Embryonic facial prominence (tissue), 1 donor: ENCODE measurements at regions not wholly inside any gene's neighbourhood (a gene's known extent, or its start where the extent isn't known, plus 50 kb on each side); places are given as distances from the start of the nearest gene placed in this dataset.
"Not testable (repeated sequence)": the region's sequence is repeated elsewhere in the genome, so short reads cannot be mapped to it uniquely, and the experiment has no call there.

Experiments used
- DNase-seq: peaks from one replicate; pipeline ENCODE4 v3.0.0-alpha.2; 2016; ENCODE audit errors: extremely low spot score

- DNase-seq = not testable (repeated sequence)
These were observed 299.4 kb upstream of the RORB start for GRCh38 chr9:74197771-74198170.

DNA sequence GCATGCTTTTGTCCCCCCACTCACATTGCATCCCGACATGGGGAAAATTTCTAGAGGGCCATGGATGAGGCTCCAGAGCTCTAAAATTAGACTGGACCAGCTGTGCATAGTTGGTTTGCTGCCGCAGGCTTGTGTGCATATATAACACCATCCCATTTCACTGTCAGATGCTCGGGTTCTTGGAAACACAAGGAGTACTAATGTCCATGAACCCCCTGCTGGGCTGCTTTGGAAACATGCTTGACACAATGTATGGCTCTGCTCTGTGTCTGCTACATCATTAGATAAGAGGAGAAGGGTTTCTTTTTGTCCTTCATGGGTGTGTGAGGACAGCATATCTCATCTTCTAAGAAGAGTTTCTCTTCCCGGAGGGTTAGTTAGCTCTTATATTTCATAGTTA lies 292.1 kb upstream of the RORB start:
- no peak for DNase-seq

DNA sequence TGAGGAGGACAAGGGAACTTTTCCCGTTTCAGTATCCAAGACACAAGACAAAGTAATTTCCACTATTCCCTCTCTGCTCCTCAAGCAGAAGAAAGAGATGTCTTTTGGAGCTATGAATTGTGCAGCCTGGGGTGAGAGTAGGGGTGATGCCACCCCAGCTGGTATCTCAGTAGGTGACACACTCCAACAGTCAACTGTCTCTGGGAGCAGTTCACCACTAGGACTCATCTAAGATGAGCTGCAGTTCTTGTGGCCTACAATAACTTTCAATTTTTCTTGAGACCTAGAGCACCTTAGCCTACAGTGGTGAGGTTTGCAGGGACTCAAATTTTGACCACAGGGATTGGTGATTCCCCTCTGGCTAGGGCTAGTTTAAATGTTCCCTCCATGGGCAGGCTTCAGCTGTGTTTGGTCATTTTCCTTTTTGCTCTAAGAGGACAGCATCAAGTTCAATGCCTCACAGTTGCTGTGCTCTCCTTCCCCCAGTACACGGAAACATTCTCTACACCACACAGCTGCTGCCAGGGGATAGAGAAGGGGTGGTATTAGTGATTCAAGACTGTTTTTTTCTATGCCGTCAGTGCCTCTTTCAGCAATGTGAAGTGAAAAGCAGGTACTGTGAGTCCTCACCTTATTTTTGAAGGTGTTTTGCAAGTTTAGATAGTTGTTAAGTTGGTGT lies 278.6 kb upstream of the RORB start:
- DNase-seq = no peak

DNA sequence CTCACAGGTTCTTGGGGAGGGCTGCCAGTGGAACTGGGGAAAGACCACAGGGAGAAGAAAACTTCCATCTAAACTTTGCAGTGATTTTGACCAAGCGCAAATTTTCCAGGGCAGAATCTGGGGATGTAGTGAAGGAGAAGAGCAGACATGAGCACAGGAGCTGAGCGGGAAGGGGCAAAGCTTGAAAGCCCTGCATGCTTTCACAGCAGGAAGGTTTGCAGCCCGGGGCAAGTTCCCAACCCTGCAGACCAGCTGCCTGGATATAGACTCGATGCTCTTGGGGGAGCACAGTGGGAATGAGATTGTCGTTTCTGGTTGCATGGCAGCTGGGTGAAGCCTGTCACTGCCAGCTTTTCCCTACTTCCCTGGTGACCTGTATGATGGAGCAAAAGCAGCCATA lies 276.8 kb upstream of the RORB start:
- DNase-seq = no peak

DNA sequence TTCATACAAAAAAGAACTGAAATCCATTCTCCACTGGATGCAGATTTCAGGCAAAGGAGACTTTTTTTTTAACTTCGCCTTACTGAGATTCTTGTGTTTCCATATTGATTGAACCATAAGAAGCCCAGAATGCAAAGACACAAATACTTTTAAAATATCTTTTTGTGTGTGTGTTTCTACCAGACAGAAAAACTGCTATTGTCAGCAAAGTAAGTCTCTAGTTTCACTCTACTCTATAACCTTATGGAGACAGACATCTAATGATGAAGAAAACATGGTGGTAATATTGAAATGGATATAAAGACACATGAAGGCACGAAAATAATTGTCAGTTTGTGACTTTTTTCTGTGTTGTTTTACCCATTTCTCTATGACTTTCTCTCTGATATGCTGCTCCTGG lies 260.3 kb upstream of the RORB start:
- DNase-seq = no peak

DNA sequence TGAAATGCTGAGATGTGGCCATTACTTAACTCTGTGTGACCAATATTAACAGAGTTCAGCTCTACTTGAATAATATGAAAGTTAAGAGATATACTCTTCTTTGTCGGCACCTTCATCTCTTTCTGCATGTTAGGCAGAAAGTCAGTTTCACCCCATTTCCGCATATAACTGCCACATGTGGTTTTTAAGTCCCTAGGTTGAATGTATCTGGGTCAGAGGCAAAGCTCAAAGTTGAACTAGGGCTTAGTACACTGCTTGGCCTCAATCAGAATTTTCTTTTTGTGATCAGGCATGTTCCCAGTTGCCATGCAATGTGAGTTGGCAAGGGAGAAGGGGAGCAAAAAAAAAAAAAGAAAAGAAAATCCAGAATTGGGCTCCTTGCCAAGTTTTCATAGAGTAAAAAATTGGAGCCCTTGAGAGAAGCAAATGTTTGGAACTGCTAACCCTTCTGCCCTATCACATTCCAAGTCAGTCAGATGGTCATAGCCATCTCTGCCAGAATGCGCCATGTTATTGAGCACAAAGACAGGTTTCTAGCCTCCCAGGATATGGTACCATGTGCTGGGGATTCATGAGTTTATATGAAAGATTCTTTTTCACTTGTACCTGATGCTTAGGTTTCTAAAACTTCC lies 251.2 kb upstream of the RORB start:
- DNase-seq = no peak

GRCh38 chr9:74255489-74255984 lies 241.6 kb upstream of the RORB start:
- DNase-seq = no peak

DNA sequence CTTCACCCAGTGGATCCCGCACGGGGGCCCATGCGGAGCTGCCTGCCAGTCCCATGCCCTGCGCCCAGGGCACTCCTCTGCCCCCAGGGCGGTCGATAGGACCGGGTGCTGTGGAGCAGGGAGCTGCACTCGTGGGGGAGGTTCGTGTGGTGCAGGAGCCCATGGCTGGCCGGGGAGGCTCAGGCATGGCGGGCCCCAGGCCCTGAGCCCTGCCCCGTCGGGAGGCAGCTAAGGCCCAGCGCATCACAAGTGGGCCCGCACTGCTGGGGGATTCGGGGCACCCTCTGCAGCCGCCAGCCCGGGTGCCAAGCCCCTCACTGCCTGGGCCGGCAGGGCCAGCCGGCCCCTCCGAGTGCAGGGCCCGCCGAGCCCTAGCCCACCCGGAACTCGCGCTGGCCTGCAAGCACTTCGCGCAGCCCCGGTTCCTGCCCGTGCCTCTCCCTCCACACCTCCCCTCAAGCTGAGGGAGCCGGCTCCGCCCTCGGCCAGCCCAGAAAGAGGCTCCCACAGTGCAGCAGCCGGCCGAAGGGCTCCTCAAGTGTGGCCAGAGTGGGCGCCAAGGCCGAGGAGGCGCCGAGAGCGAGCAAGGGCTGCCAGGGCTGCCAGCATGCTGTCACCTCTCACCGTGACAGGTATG lies 221.1 kb upstream of the RORB start:
- DNase-seq = no peak

- DNase-seq = no peak
These were observed 219.6 kb upstream of the RORB start for GRCh38 chr9:74277532-74277931.

DNA sequence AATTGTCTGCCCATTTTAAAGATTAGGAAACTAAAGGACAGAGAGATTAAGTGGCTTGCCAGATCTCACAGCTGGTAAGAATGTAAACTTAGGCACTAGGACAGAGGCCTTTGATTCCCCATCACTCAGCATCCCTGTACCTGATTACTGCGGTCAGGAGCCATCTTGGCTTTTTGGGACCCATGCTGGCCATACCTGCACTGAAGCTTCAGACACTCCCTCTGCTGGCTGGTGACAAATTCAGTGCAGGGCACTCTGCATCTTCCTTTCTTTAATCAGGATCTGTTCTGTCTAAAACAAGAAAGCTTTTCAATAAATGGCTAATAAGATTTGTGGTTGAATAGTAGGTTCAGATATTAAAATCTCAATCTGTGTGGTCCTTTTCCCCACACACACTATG lies 215.5 kb upstream of the RORB start:
- no peak for DNase-seq

GRCh38 chr9:74282526-74283253 lies 214.4 kb upstream of the RORB start:
- no peak for DNase-seq

- no peak for DNase-seq
These were observed 212.3 kb upstream of the RORB start for GRCh38 chr9:74284581-74285450.

DNA sequence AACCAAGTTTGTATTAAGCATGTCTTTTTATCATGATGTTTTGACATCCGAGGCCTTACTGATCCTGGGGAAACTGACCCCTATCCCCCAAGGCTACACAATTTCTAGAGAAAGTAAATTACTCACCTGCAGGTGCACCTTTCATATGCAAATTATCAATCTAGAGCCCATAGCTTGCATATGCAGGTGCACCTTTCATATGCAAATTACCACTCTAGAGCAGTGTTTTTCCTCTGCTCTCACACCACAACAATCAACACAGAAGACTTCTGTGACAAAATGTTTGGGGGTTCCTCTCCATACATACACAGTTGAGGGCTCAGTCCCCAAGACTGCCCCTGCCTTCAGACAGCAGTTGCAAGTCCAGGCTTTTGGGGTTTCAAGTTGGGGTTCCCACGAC lies 203.7 kb upstream of the RORB start:
- no peak for DNase-seq

- DNase-seq = no peak
These were observed 193.2 kb upstream of the RORB start for GRCh38 chr9:74303945-74304344.

DNA sequence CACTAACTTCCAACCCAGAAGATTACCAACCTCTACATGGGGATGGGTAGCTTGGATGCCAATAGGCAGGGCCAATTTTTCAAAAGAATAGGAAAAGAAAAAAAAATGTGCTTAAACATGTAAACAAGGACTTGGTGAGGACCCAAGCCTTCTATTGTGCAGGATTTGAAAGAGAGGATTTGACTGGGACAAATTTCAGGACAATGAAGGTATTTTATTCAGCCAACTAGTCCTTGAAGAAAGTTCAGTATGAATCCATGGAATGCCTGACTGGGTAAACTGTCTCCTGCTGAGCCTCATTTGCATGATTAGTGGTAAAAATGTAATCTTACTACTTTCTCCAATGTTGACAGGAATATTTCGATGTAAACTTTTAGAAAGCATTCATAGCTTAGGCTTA lies 192.5 kb upstream of the RORB start:
- DNase-seq = no peak

GRCh38 chr9:74309654-74310053 lies 187.5 kb upstream of the RORB start:
- DNase-seq = no peak

GRCh38 chr9:74317235-74317634 lies 179.9 kb upstream of the RORB start:
- no peak for DNase-seq

GRCh38 chr9:74321396-74321795 lies 175.7 kb upstream of the RORB start:
- no peak for DNase-seq

DNA sequence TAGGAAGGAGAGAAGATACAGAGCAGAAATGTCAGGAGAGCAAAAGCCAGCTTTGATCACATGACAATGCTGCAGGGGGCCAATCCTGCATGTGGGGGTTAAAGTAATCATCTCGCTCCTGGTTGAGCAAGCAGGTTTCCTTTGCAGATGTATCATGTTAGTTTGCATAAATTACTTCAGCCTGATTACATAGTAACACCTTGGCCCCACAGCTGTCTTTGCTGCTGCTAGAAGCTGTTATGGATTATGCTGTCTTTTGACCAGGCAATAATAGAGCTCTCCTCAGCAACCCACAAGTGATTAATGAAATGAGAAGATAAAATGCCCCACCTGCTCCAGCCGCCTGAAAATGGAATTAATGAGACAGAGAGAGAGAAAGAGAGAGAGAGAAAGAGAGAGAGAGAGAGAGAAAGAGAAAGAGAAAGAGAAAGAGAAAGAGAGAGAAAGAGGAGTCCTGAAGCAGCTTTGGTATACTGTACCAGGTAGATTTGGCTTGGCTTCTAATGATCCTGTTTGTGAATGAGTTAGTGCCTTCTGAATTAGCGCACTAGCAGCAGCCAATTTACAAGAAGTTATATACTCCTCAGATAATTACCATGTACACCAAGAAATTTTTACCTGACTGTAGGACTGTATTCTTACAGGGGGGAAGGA lies 174.3 kb upstream of the RORB start:
- DNase-seq = no peak

DNA sequence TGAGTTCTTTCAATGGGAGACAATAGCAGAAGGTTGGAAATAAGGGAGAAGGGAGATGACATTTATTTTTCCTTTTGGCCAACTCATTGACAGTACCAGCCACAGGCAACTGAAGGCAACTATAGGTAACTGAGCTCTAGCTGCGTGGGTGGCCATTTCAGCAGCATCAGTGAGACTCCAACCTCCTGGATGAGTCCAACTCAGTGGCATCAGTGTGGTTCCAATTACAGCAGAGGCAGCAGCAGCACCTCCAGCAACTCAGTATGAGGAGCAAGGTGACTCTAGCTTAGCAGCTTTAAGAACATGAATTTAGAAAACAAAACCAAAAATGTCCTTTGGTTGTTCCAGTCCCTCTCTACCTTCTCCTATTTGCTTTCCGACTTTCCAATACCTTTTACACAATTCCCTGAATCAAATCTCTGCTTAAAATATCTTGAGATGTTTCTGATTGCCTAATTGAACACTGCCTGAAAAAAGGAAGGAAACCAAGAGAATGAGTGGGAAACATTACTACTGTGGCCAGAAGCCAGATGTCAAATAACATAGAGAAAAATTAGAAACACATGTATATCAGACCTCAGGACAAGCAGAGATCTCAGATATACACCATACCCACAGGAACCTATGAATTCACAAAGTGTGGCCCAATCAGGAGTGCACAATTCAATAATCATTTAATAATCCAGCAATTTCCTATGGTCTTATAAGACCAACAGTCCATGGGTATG lies 166.5 kb upstream of the RORB start:
- no peak for DNase-seq
